ENCODE measurements at regions not wholly inside any gene's neighbourhood (a gene's known extent, or its start where the extent isn't known, plus 50 kb on each side); places are given as distances from the start of the nearest gene placed in this dataset.

GRCh38 chr22:42217752-42218280, 52.6 kb downstream of the TCF20 start:
- Histone ChIP-seq H3K27ac (peak overlapping the region in 1 of 21 experiments; percentile 24), H3K4me3 (no peak overlapping the region)

- Histone ChIP-seq H3K27ac (peak overlapping the region in 4 of 21 experiments; percentile 1 to 30 (median 23)), H3K4me3 (no peak overlapping the region)
These were observed 53.3 kb downstream of the TCF20 start for GRCh38 chr22:42217019-42217751.

GRCh38 chr22:42214633-42215415, 55.6 kb downstream of the TCF20 start:
- no peak overlapping the region for H3K27ac ChIP-seq
- H3K4me3 ChIP-seq = no peak overlapping the region

- no peak overlapping the region for H3K4me3 ChIP-seq
- peak overlapping the region in 3 of 21 experiments; percentile 10 to 29 (median 17) for H3K27ac ChIP-seq
These were observed 62.1 kb downstream of the TCF20 start for GRCh38 chr22:42208362-42208761.

- no peak overlapping the region for H3K4me3 ChIP-seq
- H3K27ac ChIP-seq = peak overlapping the region in 3 of 21 experiments; percentile 10 to 23 (median 17)
These were observed 62.5 kb downstream of the TCF20 start for GRCh38 chr22:42207918-42208317.

GRCh38 chr22:42203609-42204008, 66.8 kb downstream of the TCF20 start:
- Histone ChIP-seq H3K27ac (peak overlapping the region in 1 of 21 experiments; percentile 52), H3K4me3 (no peak overlapping the region)

GRCh38 chr22:42202669-42203068, 67.8 kb downstream of the TCF20 start:
- Histone ChIP-seq H3K27ac (peak overlapping the region in 4 of 21 experiments; percentile 13 to 75 (median 49)), H3K4me3 (no peak overlapping the region)

- Histone ChIP-seq H3K4me3 (no peak overlapping the region), H3K27ac (peak overlapping the region in 4 of 21 experiments; percentile 13 to 75 (median 49))
These were observed 68.4 kb downstream of the TCF20 start for GRCh38 chr22:42202048-42202447.

GRCh38 chr22:42199025-42199424, 68.4 kb upstream of the CYP2D6 start:
- no peak overlapping the region for H3K27ac ChIP-seq
- no peak overlapping the region for H3K4me3 ChIP-seq

- H3K4me3 ChIP-seq = no peak overlapping the region
- no peak overlapping the region for H3K27ac ChIP-seq
These were observed 67.6 kb upstream of the CYP2D6 start for GRCh38 chr22:42198226-42198625.

- H3K27ac ChIP-seq = no peak overlapping the region
- H3K4me3 ChIP-seq = no peak overlapping the region
These were observed 65.8 kb upstream of the CYP2D6 start for GRCh38 chr22:42196454-42196853.

- Histone ChIP-seq H3K27ac (no peak overlapping the region), H3K4me3 (no peak overlapping the region)
These were observed 64.3 kb upstream of the CYP2D6 start for GRCh38 chr22:42194953-42195352.

- H3K27ac ChIP-seq = no peak overlapping the region
- no peak overlapping the region for H3K4me3 ChIP-seq
These were observed 63.7 kb upstream of the CYP2D6 start for GRCh38 chr22:42194104-42194851.

- Histone ChIP-seq H3K27ac (no peak overlapping the region), H3K4me3 (no peak overlapping the region)
These were observed 61.9 kb upstream of the CYP2D6 start for GRCh38 chr22:42192547-42192946.

GRCh38 chr22:42190274-42190673, 59.7 kb upstream of the CYP2D6 start:
- no peak overlapping the region for H3K4me3 ChIP-seq
- H3K27ac ChIP-seq = no peak overlapping the region

GRCh38 chr22:42189761-42190160, 59.2 kb upstream of the CYP2D6 start:
- H3K27ac ChIP-seq = no peak overlapping the region
- H3K4me3 ChIP-seq = no peak overlapping the region

- no peak overlapping the region for H3K4me3 ChIP-seq
- no peak overlapping the region for H3K27ac ChIP-seq
These were observed 58.3 kb upstream of the CYP2D6 start for GRCh38 chr22:42188808-42189447.

- H3K4me3 ChIP-seq = no peak overlapping the region
- no peak overlapping the region for H3K27ac ChIP-seq
These were observed 57.0 kb upstream of the CYP2D6 start for GRCh38 chr22:42187646-42188045.

GRCh38 chr22:42185915-42186439, 55.4 kb upstream of the CYP2D6 start:
- Histone ChIP-seq H3K27ac (no peak overlapping the region), H3K4me3 (no peak overlapping the region)

Data from skin epidermis (tissue), 12 donors.